Ovary (tissue), 7 donors: ENCODE measurements at regions not wholly inside any gene's neighbourhood (a gene's known extent, or its start where the extent isn't known, plus 50 kb on each side); places are given as distances from the start of the nearest gene placed in this dataset.

Experiments
- DNase-seq, 5 donors: peaks; one replicate each; pipeline ENCODE4 v3.0.0-alpha.2; 2019 to 2020
- H3K27ac ChIP-seq, 2 donors: fragments of 200-600 bp; one replicate each; pipeline versions ENCODE4 v1.5.1 to v1.8.0; 2019 to 2022
- H3K27me3 ChIP-seq: fragments of 200-600 bp; one replicate; pipeline ENCODE4 v1.8.0; 2022
- H3K36me3 ChIP-seq: fragments of 200-600 bp; sonication (generic); one replicate; pipeline ENCODE4 v1.5.1; 2019
- H3K4me1 ChIP-seq: one replicate; pipeline ENCODE4 v1.8.1; 2013; ENCODE audit warnings: mild to moderate bottlenecking, moderate library complexity; ENCODE audit not compliant: insufficient read depth
- H3K4me3 ChIP-seq: fragments of 200-600 bp; sonication (generic); one replicate; pipeline ENCODE4 v1.5.1; 2017
- H3K9me3 ChIP-seq, 2 donors: fragments of 200-600 bp in 1 of 2; sonication (generic) in 1 of 2; one replicate each; pipeline versions ENCODE4 v1.5.1 to v1.8.1; 2013 to 2019; ENCODE audit warnings: mild to moderate bottlenecking in 1 of 2, moderate library complexity in 1 of 2
- EP300 ChIP-seq: sonication (generic); formaldehyde crosslinking; IDR thresholded peaks from one replicate; pipeline ENCODE4 v1.6.1; 2017; ENCODE audit warnings: antibody characterized with exemption
- POLR2A ChIP-seq: fragments of 450-650 bp; IDR thresholded peaks from one replicate; pipeline ENCODE4 v1.6.1; 2017; ENCODE audit warnings: antibody characterized with exemption, mild to moderate bottlenecking, moderate library complexity
- WGBS, 3 donors: extraction: QIAGEN DNeasy Blood & Tissue Kit in 1 of 3; methylation state at CpG; one replicate each; pipeline versions ENCODE4 v1.1.5 to v1.1.7; 2013 to 2017; 5-methylcytosine and 5-hydroxymethylcytosine counted together
- intact Hi-C, 4 donors: fragments of 100-400 bp; cut with DNase I; formaldehyde crosslinking; loops; one replicate each; pipeline versions ENCODE4 v1.11.0 to v1.15.1; 2022 to 2023
- TF ChIP-seq, protein P1 (sequence below), 3 donors: fragments of 450-650 bp in 2 of 3; fragments of 200-600 bp in 1 of 3; IDR thresholded peaks; one replicate each; pipeline versions ENCODE4 v1.5.1 to v1.8.0; 2016 to 2022; ENCODE audit warnings: antibody characterized with exemption in 3 of 3, mild to moderate bottlenecking in 1 of 3
- donor health status: DM: no; HTN: no; CAD: no; lungs with moderate emphysema.
- donor health status: DM: no; HTN: no; CAD: no.
- donor health status: Bipolar disorder and iron deficiency.
- donor health status: DM: no; HTN: no; CAD: no.
- donor health status: DM: yes; HTN: yes; CAD: no.

DNA sequence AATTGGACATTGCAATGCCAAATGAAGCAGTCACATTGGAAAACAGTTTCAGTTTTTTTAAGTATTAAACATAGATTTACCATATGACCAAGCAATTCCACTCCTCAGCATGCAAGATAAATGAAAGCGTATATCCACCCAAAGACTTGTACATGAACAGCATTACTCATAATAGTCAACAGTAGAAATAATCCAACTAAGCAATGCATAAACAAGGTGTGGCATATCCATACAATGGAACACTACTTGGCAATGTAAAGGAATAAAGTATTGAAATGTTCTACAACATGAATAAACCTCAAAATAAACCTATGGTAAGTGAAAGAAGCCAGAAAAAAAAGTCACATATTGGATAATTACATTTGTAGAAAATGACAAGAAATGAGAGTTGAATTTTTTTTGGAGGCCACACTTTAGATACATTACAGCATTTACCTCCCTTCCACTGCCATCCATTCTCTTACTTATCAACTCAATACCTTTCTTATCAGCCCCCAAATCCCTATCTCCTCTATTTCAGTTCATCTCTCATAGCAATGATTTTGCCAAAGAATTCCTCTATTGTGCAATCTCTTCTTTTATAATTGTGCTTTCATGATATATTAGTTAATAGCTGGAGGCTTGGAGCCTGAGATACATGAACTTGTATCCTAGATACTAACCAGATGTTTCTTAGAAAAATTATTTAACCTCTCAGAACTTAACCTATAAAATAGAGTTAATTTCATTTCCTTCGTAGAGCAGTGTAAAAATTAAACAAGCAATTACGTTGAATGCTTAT, 414.2 kb upstream of the C1orf87 start:
- no peaks in the 10 kb centered on the region for H3K9me3 ChIP-seq
- WGBS, 3 donors: 73 to 84% (median 75%) methylated on average over 3 of the region's 3 CpGs
- TF ChIP-seq POLR2A: no peak
- TF ChIP-seq, protein P1, sequence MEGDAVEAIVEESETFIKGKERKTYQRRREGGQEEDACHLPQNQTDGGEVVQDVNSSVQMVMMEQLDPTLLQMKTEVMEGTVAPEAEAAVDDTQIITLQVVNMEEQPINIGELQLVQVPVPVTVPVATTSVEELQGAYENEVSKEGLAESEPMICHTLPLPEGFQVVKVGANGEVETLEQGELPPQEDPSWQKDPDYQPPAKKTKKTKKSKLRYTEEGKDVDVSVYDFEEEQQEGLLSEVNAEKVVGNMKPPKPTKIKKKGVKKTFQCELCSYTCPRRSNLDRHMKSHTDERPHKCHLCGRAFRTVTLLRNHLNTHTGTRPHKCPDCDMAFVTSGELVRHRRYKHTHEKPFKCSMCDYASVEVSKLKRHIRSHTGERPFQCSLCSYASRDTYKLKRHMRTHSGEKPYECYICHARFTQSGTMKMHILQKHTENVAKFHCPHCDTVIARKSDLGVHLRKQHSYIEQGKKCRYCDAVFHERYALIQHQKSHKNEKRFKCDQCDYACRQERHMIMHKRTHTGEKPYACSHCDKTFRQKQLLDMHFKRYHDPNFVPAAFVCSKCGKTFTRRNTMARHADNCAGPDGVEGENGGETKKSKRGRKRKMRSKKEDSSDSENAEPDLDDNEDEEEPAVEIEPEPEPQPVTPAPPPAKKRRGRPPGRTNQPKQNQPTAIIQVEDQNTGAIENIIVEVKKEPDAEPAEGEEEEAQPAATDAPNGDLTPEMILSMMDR (IDR thresholded peaks at IDR 0.05): no peak
- TF ChIP-seq EP300: no peak

GRCh38 chr1:60483509-60483908, 409.9 kb upstream of the C1orf87 start:
- Histone ChIP-seq H3K4me1 (no peaks in the 10 kb centered on the region), H3K36me3 (no peaks in the 10 kb centered on the region), H3K27ac (no peak overlapping the region), H3K27me3 (no peaks in the 10 kb centered on the region), H3K9me3 (no peaks in the 10 kb centered on the region), H3K4me3 (no peak overlapping the region)
- no peak for TF ChIP-seq EP300
- TF ChIP-seq, protein P1 (IDR thresholded peaks at IDR 0.05): no peak
- TF ChIP-seq POLR2A: no peak
- intact Hi-C loops: no loop called here
- WGBS, 3 donors: 19 to 47% (median 35%) methylated on average over 3 of the region's 3 CpGs
- no peak for DNase-seq

More for the DNA sequence above, 414.2 kb upstream of the C1orf87 start:
- intact Hi-C loops: no loop called here
- Histone ChIP-seq H3K4me1 (no peaks in the 10 kb centered on the region), H3K4me3 (no peak overlapping the region), H3K36me3 (no peaks in the 10 kb centered on the region), H3K27me3 (no peaks in the 10 kb centered on the region), H3K27ac (no peak overlapping the region)
- DNase-seq: no peak

DNA sequence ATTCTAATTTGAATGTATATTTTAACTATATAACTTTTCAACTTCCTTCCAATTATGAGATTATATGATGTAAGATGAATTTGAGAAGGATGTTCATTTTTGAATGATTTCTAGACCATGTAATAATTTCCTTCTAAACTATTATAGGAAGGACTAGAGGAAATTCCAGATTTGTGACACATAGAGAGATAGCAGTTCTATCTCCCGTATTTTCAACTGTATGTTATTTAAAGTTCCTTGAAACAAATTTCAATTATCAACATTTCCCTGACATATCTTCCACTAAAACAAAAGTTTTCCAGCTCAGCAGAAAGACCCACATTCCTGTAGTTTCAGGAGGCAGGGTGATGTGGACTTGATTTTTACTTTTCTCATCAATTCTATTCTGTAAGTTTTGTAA, 396.7 kb upstream of the C1orf87 start:
- Histone ChIP-seq H3K36me3 (no peaks in the 10 kb centered on the region), H3K4me3 (no peak overlapping the region), H3K9me3 (no peaks in the 10 kb centered on the region), H3K4me1 (no peaks in the 10 kb centered on the region), H3K27ac (no peak overlapping the region), H3K27me3 (no peaks in the 10 kb centered on the region)
- no peak for TF ChIP-seq POLR2A
- TF ChIP-seq, protein P1 (IDR thresholded peaks at IDR 0.05): no peak
- TF ChIP-seq EP300: no peak
- WGBS, 3 donors: 0 to 4% (median 3%) methylated on average over 1 of the region's 1 CpG
- intact Hi-C loops: no loop called here
- DNase-seq: no peak

- TF ChIP-seq EP300 (no peak), POLR2A (no peak)
- TF ChIP-seq, protein P1 (IDR thresholded peaks at IDR 0.05): no peak
- no peak overlapping the region for H3K4me3 ChIP-seq
- H3K27me3 ChIP-seq: no peaks in the 10 kb centered on the region
- H3K4me1 ChIP-seq: no peaks in the 10 kb centered on the region
- 85 to 97% (median 96%) methylated on average over 1 of the region's 1 CpG for WGBS, 3 donors
- no peak for DNase-seq
- no peak overlapping the region for H3K27ac ChIP-seq
- H3K36me3 ChIP-seq: no peaks in the 10 kb centered on the region
- intact Hi-C loops: no loop called here
- no peaks in the 10 kb centered on the region for H3K9me3 ChIP-seq
Observed at GRCh38 chr1:60463786-60464185, 390.2 kb upstream of the C1orf87 start.
